ENCODE measurements at regions not wholly inside any gene's neighbourhood (a gene's known extent, or its start where the extent isn't known, plus 50 kb on each side); places are given as distances from the start of the nearest gene placed in this dataset.

GRCh38 chr13:62088165-62088564 is 672.5 kb upstream of the PCDH20 start:
- DNase-seq = no peak

- DNase-seq = no peak
These were observed 671.5 kb upstream of the PCDH20 start for GRCh38 chr13:62087124-62087523.

GRCh38 chr13:62085337-62086229 is 669.9 kb upstream of the PCDH20 start:
- DNase-seq = no peak

GRCh38 chr13:62084728-62085127 is 669.1 kb upstream of the PCDH20 start:
- DNase-seq = no peak

- DNase-seq = no peak
These were observed 652.2 kb upstream of the PCDH20 start for GRCh38 chr13:62067821-62068220.

- DNase-seq = no peak
These were observed 649.4 kb upstream of the PCDH20 start for GRCh38 chr13:62065016-62065415.

- no peak for DNase-seq
These were observed 646.1 kb upstream of the PCDH20 start for GRCh38 chr13:62061751-62062150.

- DNase-seq = no peak
These were observed 644.9 kb upstream of the PCDH20 start for GRCh38 chr13:62060570-62060969.

- DNase-seq = no peak
These were observed 641.6 kb upstream of the PCDH20 start for GRCh38 chr13:62057286-62057685.

- DNase-seq = no peak
These were observed 634.3 kb upstream of the PCDH20 start for GRCh38 chr13:62049992-62050391.

GRCh38 chr13:62046512-62046911 is 630.9 kb upstream of the PCDH20 start:
- DNase-seq = no peak

GRCh38 chr13:62043600-62043999 is 628.0 kb upstream of the PCDH20 start:
- DNase-seq = no peak

- DNase-seq = no peak
These were observed 625.2 kb upstream of the PCDH20 start for GRCh38 chr13:62040806-62041205.

GRCh38 chr13:62040078-62040477 is 624.4 kb upstream of the PCDH20 start:
- no peak for DNase-seq

- no peak for DNase-seq
These were observed 622.6 kb upstream of the PCDH20 start for GRCh38 chr13:62038214-62038613.

GRCh38 chr13:62035981-62036380 is 620.3 kb upstream of the PCDH20 start:
- DNase-seq = peak; percentile 48

- no peak for DNase-seq
These were observed 618.3 kb upstream of the PCDH20 start for GRCh38 chr13:62033934-62034333.

GRCh38 chr13:62022369-62022768 is 606.7 kb upstream of the PCDH20 start:
- no peak for DNase-seq

- no peak for DNase-seq
These were observed 604.2 kb upstream of the PCDH20 start for GRCh38 chr13:62019858-62020257.

GRCh38 chr13:62014299-62014698 is 598.6 kb upstream of the PCDH20 start:
- peak; percentile 32 for DNase-seq

- no peak for DNase-seq
These were observed 587.8 kb upstream of the PCDH20 start for GRCh38 chr13:62003452-62003851.

- no peak for DNase-seq
These were observed 578.5 kb upstream of the PCDH20 start for GRCh38 chr13:61994174-61994573.

GRCh38 chr13:61989978-61990377 is 574.3 kb upstream of the PCDH20 start:
- no peak for DNase-seq

GRCh38 chr13:61988810-61989209 is 573.2 kb upstream of the PCDH20 start:
- no peak for DNase-seq

GRCh38 chr13:61975001-61975400 is 559.4 kb upstream of the PCDH20 start:
- DNase-seq = no peak
